Ectodermal cell (in vitro differentiated cells): ENCODE measurements at regions not wholly inside any gene's neighbourhood (a gene's known extent, or its start where the extent isn't known, plus 50 kb on each side); places are given as distances from the start of the nearest gene placed in this dataset.

Source experiments
- H3K27ac ChIP-seq: 2 replicates; pipeline ENCODE4 v1.7.0; 2013; ENCODE audit warnings: mild to moderate bottlenecking, low read depth, low read length; ENCODE audit not compliant: insufficient read depth, poor library complexity, severe bottlenecking
- H3K27me3 ChIP-seq: 2 replicates; pipeline ENCODE4 v1.7.0; 2013; ENCODE audit warnings: mild to moderate bottlenecking, low read length; ENCODE audit not compliant: insufficient read depth, control insufficient read depth, poor library complexity, severe bottlenecking
- H3K36me3 ChIP-seq: one replicate; pipeline ENCODE4 v1.7.0; 2013; ENCODE audit warnings: low read length; ENCODE audit not compliant: control insufficient read depth, insufficient read depth
- H3K4me1 ChIP-seq: one replicate; pipeline ENCODE4 v1.7.0; 2013; ENCODE audit warnings: low read length; ENCODE audit not compliant: control insufficient read depth, insufficient read depth
- H3K4me3 ChIP-seq: 2 replicates; pipeline ENCODE4 v1.7.0; 2013; ENCODE audit warnings: low read depth, low read length, control low read depth; ENCODE audit not compliant: insufficient read depth
- H3K9me3 ChIP-seq: 2 replicates; pipeline ENCODE4 v1.7.0; 2013; ENCODE audit warnings: mild to moderate bottlenecking, low read length, moderate library complexity; ENCODE audit not compliant: control insufficient read depth
- WGBS, 2 experiments: methylation state at CpG; one replicate each; pipeline ENCODE4 v1.1.7; 2013; ENCODE audit warnings: missing lambda C conversion rate in 2 of 2; 5-methylcytosine and 5-hydroxymethylcytosine counted together

GRCh38 chr2:58448845-58449244, 207.7 kb upstream of the FANCL start:
- H3K27ac ChIP-seq, result no peak overlapping the region
- no peak overlapping the region for H3K4me3 ChIP-seq

GRCh38 chr2:58448065-58448507, 207.0 kb upstream of the FANCL start:
- 5 to 7% methylated on average over 5 to 6 of the region's 6 CpGs for WGBS, 2 experiments
- H3K36me3 ChIP-seq, result no peaks in the 10 kb centered on the region
- no peak overlapping the region for H3K27ac ChIP-seq
- no peaks in the 10 kb centered on the region for H3K4me1 ChIP-seq
- no peaks in the 10 kb centered on the region for H3K9me3 ChIP-seq
- no peak overlapping the region for H3K4me3 ChIP-seq
- no peaks in the 10 kb centered on the region for H3K27me3 ChIP-seq

More at GRCh38 chr2:58448845-58449244, 207.7 kb upstream of the FANCL start:
- Histone ChIP-seq H3K9me3 (no peaks in the 10 kb centered on the region), H3K27me3 (no peaks in the 10 kb centered on the region), H3K4me1 (no peaks in the 10 kb centered on the region), H3K36me3 (no peaks in the 10 kb centered on the region)
- 92% methylated on average over 2 of the region's 2 CpGs; no CpG with 5 or more reads in 1 of the 2 experiments for WGBS, 2 experiments

GRCh38 chr2:58447586-58447985, 206.5 kb upstream of the FANCL start:
- WGBS, 2 experiments, result 89 to 95% methylated on average over 1 of the region's 2 CpGs
- H3K27me3 ChIP-seq, result no peaks in the 10 kb centered on the region
- no peaks in the 10 kb centered on the region for H3K36me3 ChIP-seq
- H3K27ac ChIP-seq, result no peak overlapping the region
- H3K4me3 ChIP-seq, result no peak overlapping the region
- no peaks in the 10 kb centered on the region for H3K9me3 ChIP-seq
- no peaks in the 10 kb centered on the region for H3K4me1 ChIP-seq

GRCh38 chr2:58441643-58442042, 200.5 kb upstream of the FANCL start:
- 88 to 95% methylated on average over 2 to 3 of the region's 3 CpGs for WGBS, 2 experiments

GRCh38 chr2:58436872-58437271, 195.7 kb upstream of the FANCL start:
- H3K4me1 ChIP-seq, result no peaks in the 10 kb centered on the region
- 94 to 97% methylated on average over 4 of the region's 5 CpGs for WGBS, 2 experiments
- no peak overlapping the region for H3K27ac ChIP-seq
- H3K36me3 ChIP-seq, result no peaks in the 10 kb centered on the region
- H3K27me3 ChIP-seq, result no peaks in the 10 kb centered on the region
- no peak overlapping the region for H3K4me3 ChIP-seq
- no peaks in the 10 kb centered on the region for H3K9me3 ChIP-seq

More at GRCh38 chr2:58441643-58442042, 200.5 kb upstream of the FANCL start:
- no peaks in the 10 kb centered on the region for H3K4me1 ChIP-seq
- no peaks in the 10 kb centered on the region for H3K27me3 ChIP-seq
- H3K27ac ChIP-seq, result no peak overlapping the region
- no peaks in the 10 kb centered on the region for H3K9me3 ChIP-seq
- H3K36me3 ChIP-seq, result no peaks in the 10 kb centered on the region
- H3K4me3 ChIP-seq, result no peak overlapping the region

GRCh38 chr2:58435246-58435645, 194.1 kb upstream of the FANCL start:
- H3K27ac ChIP-seq, result no peak overlapping the region
- WGBS, 2 experiments, result 80 to 85% methylated on average over 2 to 3 of the region's 3 CpGs
- no peak overlapping the region for H3K4me3 ChIP-seq
- H3K36me3 ChIP-seq, result no peaks in the 10 kb centered on the region
- H3K9me3 ChIP-seq, result no peaks in the 10 kb centered on the region
- no peaks in the 10 kb centered on the region for H3K27me3 ChIP-seq
- no peaks in the 10 kb centered on the region for H3K4me1 ChIP-seq

- no peaks in the 10 kb centered on the region for H3K27me3 ChIP-seq
- WGBS, 2 experiments, result 75 to 84% methylated on average over 1 of the region's 1 CpG
- H3K27ac ChIP-seq, result no peak overlapping the region
- no peaks in the 10 kb centered on the region for H3K36me3 ChIP-seq
- H3K9me3 ChIP-seq, result no peaks in the 10 kb centered on the region
- no peaks in the 10 kb centered on the region for H3K4me1 ChIP-seq
- no peak overlapping the region for H3K4me3 ChIP-seq
Measured at GRCh38 chr2:58434692-58435091, 193.6 kb upstream of the FANCL start.

- H3K27me3 ChIP-seq, result no peaks in the 10 kb centered on the region
- H3K27ac ChIP-seq, result no peak overlapping the region
- H3K4me3 ChIP-seq, result no peak overlapping the region
- 94 to 96% methylated on average over 3 of the region's 3 CpGs for WGBS, 2 experiments
- no peaks in the 10 kb centered on the region for H3K36me3 ChIP-seq
- no peaks in the 10 kb centered on the region for H3K4me1 ChIP-seq
- no peaks in the 10 kb centered on the region for H3K9me3 ChIP-seq
Measured at GRCh38 chr2:58432491-58433170, 191.5 kb upstream of the FANCL start.

- Histone ChIP-seq H3K4me3 (peak overlapping the region; percentile 51), H3K27me3 (no peaks in the 10 kb centered on the region), H3K9me3 (no peaks in the 10 kb centered on the region), H3K4me1 (no peaks in the 10 kb centered on the region), H3K27ac (peak overlapping the region; percentile 83), H3K36me3 (no peaks in the 10 kb centered on the region)
- WGBS, 2 experiments, result 20 to 23% methylated on average over 13 of the region's 13 CpGs
Measured at GRCh38 chr2:58429014-58429875, 188.1 kb upstream of the FANCL start.
